ENCODE measurements at regions not wholly inside any gene's neighbourhood (a gene's known extent, or its start where the extent isn't known, plus 50 kb on each side); places are given as distances from the start of the nearest gene placed in this dataset.

GRCh38 chr10:131620904-131621303 lies 279.9 kb upstream of the PPP2R2D start:
- intact Hi-C loops (cut with micrococcal nuclease) = no loop called here
- H3K4me1 Mint-ChIP-seq (ENCODE audit: low read depth) = no peaks in the 10 kb centered on the region
- H3K9me3 Mint-ChIP-seq = no peaks in the 10 kb centered on the region
- DNase-seq = no peak
- ATAC-seq = no peak
- ChIA-PET POLR2A (no interaction called here), CTCF (no interaction called here)
- no peak overlapping the region for H3K27ac Mint-ChIP-seq
- no peak for TF ChIP-seq CTCF (IDR thresholded peaks at IDR 0.05)
- no peaks in the 10 kb centered on the region for H3K27me3 Mint-ChIP-seq
- H3K36me3 Mint-ChIP-seq (ENCODE audit: low read depth) = no peaks in the 10 kb centered on the region
- no peak overlapping the region for H3K4me3 Mint-ChIP-seq

- no peaks in the 10 kb centered on the region for H3K4me1 Mint-ChIP-seq (ENCODE audit: low read depth)
- ChIA-PET POLR2A (no interaction called here), CTCF (no interaction called here)
- no peak for ATAC-seq
- H3K9me3 Mint-ChIP-seq = no peaks in the 10 kb centered on the region
- no peak for TF ChIP-seq CTCF (IDR thresholded peaks at IDR 0.05)
- no peaks in the 10 kb centered on the region for H3K36me3 Mint-ChIP-seq (ENCODE audit: low read depth)
- H3K4me3 Mint-ChIP-seq = no peak overlapping the region
- no peaks in the 10 kb centered on the region for H3K27me3 Mint-ChIP-seq
- no peak for DNase-seq
- intact Hi-C loops (cut with micrococcal nuclease) = no loop called here
- no peak overlapping the region for H3K27ac Mint-ChIP-seq
Measured at GRCh38 chr10:131621784-131622624, 278.8 kb upstream of the PPP2R2D start.

DNA sequence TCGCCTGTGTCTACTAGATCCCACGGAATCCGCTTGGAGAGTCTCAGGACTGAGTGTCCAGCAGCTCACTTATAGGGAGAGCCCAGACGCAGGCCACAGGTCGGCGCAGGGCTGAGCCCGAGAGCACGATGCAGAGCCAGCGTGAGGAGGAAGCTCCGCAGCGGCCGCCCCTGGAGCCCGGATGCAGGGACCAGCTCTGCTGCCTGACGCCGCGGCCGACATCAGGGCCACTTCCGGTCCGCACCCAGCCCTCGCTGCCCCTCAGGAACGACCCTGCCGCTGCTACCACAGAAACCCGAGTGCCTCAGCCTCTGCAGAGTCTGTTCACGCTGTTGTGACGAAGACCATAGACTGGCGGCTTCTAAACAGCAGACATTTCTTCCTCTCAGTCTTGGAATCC lies 275.8 kb upstream of the PPP2R2D start:
- no peak for DNase-seq
- Mint-ChIP-seq H3K4me1 (ENCODE audit: low read depth) (no peaks in the 10 kb centered on the region), H3K27ac (no peak overlapping the region), H3K36me3 (ENCODE audit: low read depth) (no peaks in the 10 kb centered on the region), H3K27me3 (no peaks in the 10 kb centered on the region), H3K4me3 (no peak overlapping the region), H3K9me3 (peaks cover 5% of the 10 kb centered on the region)
- TF ChIP-seq CTCF (IDR thresholded peaks at IDR 0.05) = no peak
- ATAC-seq = no peak
- CTCF ChIA-PET = no interaction called here
- intact Hi-C loops (cut with micrococcal nuclease) = no loop called here
- POLR2A ChIA-PET = no interaction called here

- no peak overlapping the region for H3K27ac Mint-ChIP-seq
- H3K36me3 Mint-ChIP-seq (ENCODE audit: low read depth) = no peaks in the 10 kb centered on the region
- H3K4me3 Mint-ChIP-seq = no peak overlapping the region
- no peak for DNase-seq
- H3K27me3 Mint-ChIP-seq = no peaks in the 10 kb centered on the region
- peaks cover 5% of the 10 kb centered on the region for H3K9me3 Mint-ChIP-seq
- ATAC-seq = no peak
- H3K4me1 Mint-ChIP-seq (ENCODE audit: low read depth) = no peaks in the 10 kb centered on the region
- ChIA-PET CTCF (no interaction called here), POLR2A (no interaction called here)
- no peak for TF ChIP-seq CTCF (IDR thresholded peaks at IDR 0.05)
- intact Hi-C loops (cut with micrococcal nuclease) = no loop called here
Measured at GRCh38 chr10:131626274-131626673, 274.5 kb upstream of the PPP2R2D start.

DNA sequence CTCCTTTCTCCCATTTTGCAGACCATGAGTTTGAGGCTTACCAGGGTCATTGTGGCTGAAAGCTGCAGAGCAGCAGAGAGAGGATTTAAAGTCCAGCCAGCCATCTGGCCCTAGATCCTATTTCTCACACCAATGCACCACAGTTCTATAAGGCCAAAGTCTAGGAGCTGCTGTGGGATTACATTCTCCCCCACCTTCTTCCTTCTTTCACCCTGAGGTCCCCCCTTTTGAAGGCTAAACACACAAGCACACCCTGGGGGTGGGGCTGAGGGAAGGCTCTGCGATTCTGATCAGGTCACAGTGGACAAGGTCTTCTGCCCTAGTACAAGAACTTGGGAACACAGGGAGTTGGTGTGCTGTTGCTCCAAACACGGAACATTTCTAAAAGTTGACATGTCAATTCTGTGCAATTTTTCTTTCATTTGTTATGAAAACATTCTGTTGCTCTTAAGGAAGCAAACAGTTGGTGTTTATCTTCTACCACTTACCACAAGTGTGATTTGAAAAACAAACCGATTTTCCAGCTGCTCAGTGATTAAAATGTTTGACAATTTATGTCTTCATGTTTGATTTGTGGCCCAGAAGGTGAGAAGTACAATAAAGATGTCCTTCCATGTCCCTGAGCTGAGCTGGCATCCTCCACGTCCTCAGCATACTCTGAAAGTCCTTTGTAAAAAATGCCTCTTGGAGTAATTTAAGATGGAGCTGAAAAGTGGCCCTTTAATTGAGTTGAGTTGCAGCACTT lies 271.6 kb upstream of the PPP2R2D start:
- Mint-ChIP-seq H3K9me3 (peaks cover 5% of the 10 kb centered on the region), H3K4me1 (ENCODE audit: low read depth) (no peaks in the 10 kb centered on the region), H3K4me3 (no peak overlapping the region), H3K27me3 (no peaks in the 10 kb centered on the region), H3K36me3 (ENCODE audit: low read depth) (no peaks in the 10 kb centered on the region), H3K27ac (no peak overlapping the region)
- DNase-seq (no peak), ATAC-seq (no peak)
- intact Hi-C loops (cut with micrococcal nuclease) = no loop called here
- CTCF ChIA-PET = no interaction called here
- POLR2A ChIA-PET = no interaction called here
- no peak for TF ChIP-seq CTCF (IDR thresholded peaks at IDR 0.05)
